VCaP (cell line): ENCODE measurements at regions not wholly inside any gene's neighbourhood (a gene's known extent, or its start where the extent isn't known, plus 50 kb on each side); places are given as distances from the start of the nearest gene placed in this dataset.

ENCODE experiments used
- H3K27ac ChIP-seq: fragments of 450-650 bp; 2 replicates; pipeline ENCODE4 v1.5.1; 2017
- CTCF ChIP-seq: fragments of 450-650 bp; conservative IDR thresholded peaks from 2 replicates; pipeline ENCODE4 v1.5.1; 2017; ENCODE audit warnings: mild to moderate bottlenecking, moderate library complexity

DNA sequence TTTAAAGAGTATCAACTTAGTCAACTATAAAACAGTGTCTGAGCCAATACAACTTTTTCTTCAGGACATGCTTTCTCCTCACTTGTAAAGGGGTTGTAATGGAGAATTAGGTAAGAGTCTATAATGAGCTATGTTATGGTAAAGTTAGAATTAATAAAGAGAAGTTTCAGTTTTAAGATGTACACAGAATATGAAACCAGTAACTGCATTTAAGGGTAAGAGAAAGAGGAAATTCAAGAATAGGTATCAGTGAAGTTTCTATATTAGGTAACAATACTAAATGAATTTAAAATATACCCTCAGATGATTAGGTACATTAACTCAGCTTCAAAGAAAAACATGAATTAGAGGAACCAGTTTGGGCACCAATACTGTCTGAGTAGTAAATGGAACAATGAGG is 1444.3 kb upstream of the ADGRB3 start:
- H3K27ac ChIP-seq: no peak overlapping the region
- TF ChIP-seq CTCF: no peak

GRCh38 chr6:67184405-67184804 is 1450.7 kb upstream of the ADGRB3 start:
- H3K27ac ChIP-seq: no peak overlapping the region
- no peak for TF ChIP-seq CTCF

DNA sequence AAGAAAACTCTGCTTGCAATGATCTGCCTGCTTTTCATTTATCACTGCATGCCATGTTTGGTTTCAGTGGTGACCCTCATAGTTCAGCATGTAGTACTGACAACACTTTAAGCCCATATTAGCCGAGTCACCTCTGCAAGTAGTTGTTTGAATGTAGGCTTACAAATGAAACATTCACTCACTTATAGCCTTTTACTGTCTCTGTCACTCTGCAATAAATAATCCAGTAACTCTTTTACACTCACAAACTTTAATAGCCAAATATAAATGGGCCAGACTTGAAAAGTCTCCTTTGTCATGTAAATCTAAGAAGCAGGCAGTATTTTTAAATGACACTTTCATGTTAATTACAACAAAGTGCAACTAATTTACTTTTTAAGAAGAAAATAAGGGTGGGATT is 1460.0 kb upstream of the ADGRB3 start:
- no peak for TF ChIP-seq CTCF
- no peak overlapping the region for H3K27ac ChIP-seq

DNA sequence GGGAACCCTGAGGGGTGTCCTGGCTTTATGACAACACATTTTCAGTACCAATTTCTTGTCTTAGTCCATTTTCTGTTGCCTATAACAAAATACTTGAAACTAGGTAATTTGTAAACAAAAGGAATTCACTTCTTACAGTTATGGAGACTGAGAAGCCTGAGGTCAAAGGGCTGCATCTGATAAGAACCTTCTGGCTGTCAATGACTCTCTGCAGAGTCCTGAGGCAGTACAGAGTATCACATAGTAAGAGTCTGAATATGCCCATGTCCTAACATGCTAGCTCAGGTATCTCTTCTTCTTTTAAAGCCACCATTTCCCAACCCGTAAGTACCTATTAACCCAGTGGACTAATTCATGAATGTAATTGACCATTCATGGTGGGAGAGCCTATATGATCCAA is 1458.6 kb upstream of the EYS start:
- TF ChIP-seq CTCF: no peak
- H3K27ac ChIP-seq: no peak overlapping the region

DNA sequence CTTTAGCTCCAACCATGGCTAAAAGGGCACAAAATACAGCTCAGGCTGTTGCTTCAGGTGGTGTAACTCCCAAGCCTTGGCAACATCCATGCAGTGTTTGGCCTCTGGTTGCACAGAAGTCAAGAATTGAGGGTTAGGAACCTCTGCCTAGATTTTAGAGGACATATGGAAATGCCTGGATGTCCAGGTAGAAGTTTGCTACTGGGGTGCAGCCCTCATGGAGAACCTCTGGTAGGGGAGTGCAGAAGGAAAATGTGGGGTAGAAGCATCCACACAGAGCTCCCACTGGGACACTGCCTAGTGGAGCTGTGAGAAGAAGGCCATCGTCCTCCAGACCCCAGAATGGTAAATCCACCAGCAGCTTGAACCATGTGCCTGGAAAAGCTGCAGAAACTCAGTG is 1453.8 kb upstream of the EYS start:
- TF ChIP-seq CTCF: no peak
- H3K27ac ChIP-seq: no peak overlapping the region

- no peak for TF ChIP-seq CTCF
These were observed 1434.0 kb upstream of the EYS start for GRCh38 chr6:67141005-67141404.

DNA sequence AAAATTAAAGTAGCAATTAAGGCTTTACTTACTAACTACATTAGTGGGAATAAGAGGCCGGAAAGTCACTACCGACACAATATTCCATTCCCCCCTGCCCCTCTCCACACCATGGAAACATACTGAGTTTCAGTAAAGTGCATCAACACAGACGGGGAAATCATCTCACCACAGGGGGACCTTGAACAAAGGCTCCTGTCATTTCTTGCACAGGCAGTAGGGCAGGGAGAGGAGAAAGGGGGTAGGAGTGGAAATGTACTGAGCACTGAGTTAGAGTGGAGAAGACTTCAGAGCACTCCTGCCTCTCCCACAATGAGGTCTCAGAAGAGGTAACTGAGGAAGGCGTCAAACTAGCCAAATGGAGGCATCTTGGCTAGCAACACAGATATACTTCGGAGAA is 1426.9 kb upstream of the EYS start:
- no peak for TF ChIP-seq CTCF
- H3K27ac ChIP-seq: no peak overlapping the region

More at GRCh38 chr6:67141005-67141404, 1434.0 kb upstream of the EYS start:
- no peak overlapping the region for H3K27ac ChIP-seq

DNA sequence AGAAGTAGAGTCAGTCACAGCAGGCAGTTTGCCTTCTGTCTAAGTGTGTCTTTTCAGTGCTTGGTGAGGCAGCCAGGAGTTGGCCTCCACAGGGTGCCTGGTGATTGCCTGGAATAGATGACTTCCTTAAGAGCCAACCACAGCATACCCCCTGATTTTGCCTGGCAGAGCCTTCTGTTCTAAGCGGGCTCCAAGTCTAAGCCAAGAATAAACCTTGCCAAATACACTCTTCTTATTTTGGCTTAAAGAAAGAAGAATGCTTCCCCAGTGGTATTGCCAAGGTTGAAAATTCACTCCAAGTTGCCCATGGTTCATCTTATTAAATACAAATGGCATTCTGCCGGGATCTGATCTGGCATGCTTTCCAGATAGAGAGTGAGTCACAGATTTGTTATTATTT is 1424.8 kb upstream of the EYS start:
- H3K27ac ChIP-seq: no peak overlapping the region
- TF ChIP-seq CTCF: no peak
